ENCODE measurements at regions not wholly inside any gene's neighbourhood (a gene's known extent, or its start where the extent isn't known, plus 50 kb on each side); places are given as distances from the start of the nearest gene placed in this dataset.
A peak's percentile ranks its signal among the peaks of the same experiment; 100 is the strongest.

DNA sequence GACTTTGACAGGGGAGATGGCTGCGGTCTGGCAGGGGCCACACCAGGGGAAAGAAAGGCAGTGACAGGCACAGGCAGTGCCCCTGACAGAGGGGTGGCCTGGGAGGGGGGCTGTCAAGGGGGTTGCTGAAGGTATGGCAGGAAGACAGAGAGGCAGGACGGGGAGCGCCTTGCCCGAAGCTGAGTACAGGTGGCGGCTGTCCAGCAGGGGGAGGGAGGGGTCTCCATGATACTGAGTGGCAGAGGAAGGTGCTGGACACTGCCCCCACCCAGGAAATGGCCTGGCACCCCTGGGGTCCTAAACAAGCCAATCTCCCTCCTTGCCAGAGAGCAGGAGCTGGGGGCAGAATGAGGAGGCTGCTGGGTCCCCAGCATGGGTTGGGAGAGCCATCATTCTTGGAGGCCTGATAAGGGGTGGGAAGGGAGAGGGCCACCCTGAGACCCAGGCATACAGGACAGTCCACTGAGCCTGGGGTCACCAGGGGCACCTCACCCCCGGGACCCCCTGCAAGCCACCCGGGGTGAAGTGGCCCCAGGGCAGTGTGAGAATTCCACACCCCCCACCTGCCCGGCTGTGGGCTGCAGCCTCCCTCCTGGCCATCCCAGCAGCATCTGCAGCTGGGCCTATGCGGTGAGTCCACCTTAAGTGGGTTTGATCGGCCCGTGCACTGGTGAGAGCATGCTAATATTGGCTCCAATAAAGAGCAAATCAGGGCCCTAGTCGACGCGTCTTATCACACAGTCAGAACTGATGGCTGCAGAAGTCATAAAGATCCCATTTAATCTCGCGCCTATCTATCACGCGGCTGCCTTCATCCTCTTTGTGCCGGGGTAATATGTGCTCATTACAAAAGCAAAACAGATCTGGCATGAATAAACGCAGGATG is 108.5 kb downstream of the FAM53A start:
- no peak overlapping the region for H3K27ac Mint-ChIP-seq
- H3K27ac ChIP-seq (ENCODE audit: low read depth, low read length): no peak overlapping the region
- no peak overlapping the region for H3K4me3 ChIP-seq (ENCODE audit: low read length)
- CTCF ChIA-PET: no interaction called here
- H3K36me3 ChIP-seq (ENCODE audit: insufficient read depth, low read length): no peaks in the 10 kb centered on the region
- H3K4me1 Mint-ChIP-seq: peaks cover 3 to 5% (median 4%) of the 10 kb centered on the region in 3 donors
- peak overlapping the region in 1 of 7 donors; percentile 73 for H3K4me3 Mint-ChIP-seq
- peaks cover 5% of the 10 kb centered on the region for H3K4me1 ChIP-seq (ENCODE audit: insufficient read depth, low read length)
- DNase-seq: no peak
- H3K27me3 ChIP-seq (ENCODE audit: insufficient read depth, low read length, poor library complexity, severe bottlenecking): no peaks in the 10 kb centered on the region
- POLR2A ChIA-PET: no interaction called here
- no peaks in the 10 kb centered on the region for H3K9me3 Mint-ChIP-seq
- no peaks in the 10 kb centered on the region for H3K9me3 ChIP-seq (ENCODE audit: low read length)
- no peaks in the 10 kb centered on the region for H3K36me3 Mint-ChIP-seq
- H3K27me3 Mint-ChIP-seq: no peaks in the 10 kb centered on the region

DNA sequence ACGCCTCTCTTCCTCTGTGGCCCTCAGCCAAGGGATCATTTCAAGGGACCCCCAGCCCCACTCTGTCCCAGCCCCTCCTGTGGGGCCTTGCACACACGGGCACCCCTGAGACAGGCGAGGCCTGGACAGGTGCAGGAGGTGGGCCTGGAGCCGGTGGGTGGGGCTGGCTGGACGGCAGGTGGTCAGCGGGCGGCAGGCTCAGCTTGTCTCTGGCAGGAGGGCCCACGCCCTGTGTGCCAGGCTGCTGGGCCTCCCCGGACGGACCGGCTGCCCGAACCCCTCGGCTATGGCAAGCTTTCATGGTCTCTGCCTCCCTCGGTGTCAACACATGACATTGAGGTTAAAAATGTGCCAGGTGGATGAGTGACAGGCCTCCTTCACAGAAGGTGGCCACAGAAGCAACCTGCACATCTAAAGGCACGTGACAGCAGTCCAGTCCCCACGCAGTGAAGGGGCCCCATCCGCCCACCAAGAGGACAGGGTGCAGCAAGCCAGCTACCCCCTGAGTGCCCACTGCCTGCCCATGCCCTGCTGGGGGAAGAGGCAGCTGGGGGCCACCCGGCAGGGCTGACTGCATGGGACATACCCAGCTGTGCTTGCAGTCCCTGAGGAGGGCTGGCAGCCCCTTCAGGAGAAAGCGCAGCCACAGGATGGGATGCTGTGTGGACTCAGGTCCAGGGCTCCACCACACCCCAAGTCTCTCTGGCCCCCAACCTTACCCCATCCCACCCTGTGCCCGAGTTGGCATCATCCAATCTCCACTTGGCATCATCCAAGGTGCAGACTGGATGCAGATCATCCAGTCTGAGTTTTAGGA is 109.3 kb downstream of the FAM53A start:
- ChIA-PET POLR2A (no interaction called here), CTCF (interaction anchor here (1.7 kb wide), 1 partner anchor 31 kb away, joined by 5 read pairs; no protein-coding TSS in a partner anchor)
- no peaks in the 10 kb centered on the region for H3K9me3 ChIP-seq (ENCODE audit: low read length)
- no peaks in the 10 kb centered on the region for H3K36me3 ChIP-seq (ENCODE audit: insufficient read depth, low read length)
- no peak overlapping the region for H3K27ac ChIP-seq (ENCODE audit: low read depth, low read length)
- H3K4me1 ChIP-seq (ENCODE audit: insufficient read depth, low read length): peaks cover 5% of the 10 kb centered on the region
- no peaks in the 10 kb centered on the region for H3K36me3 Mint-ChIP-seq
- no peak for DNase-seq
- no peaks in the 10 kb centered on the region for H3K9me3 Mint-ChIP-seq
- H3K27me3 ChIP-seq (ENCODE audit: insufficient read depth, low read length, poor library complexity, severe bottlenecking): no peaks in the 10 kb centered on the region
- H3K4me1 Mint-ChIP-seq: peaks cover 3 to 5% (median 4%) of the 10 kb centered on the region in 3 donors
- peak overlapping the region in 1 of 7 donors; percentile 73 for H3K4me3 Mint-ChIP-seq
- H3K27ac Mint-ChIP-seq: no peak overlapping the region
- H3K4me3 ChIP-seq (ENCODE audit: low read length): no peak overlapping the region
- H3K27me3 Mint-ChIP-seq: peaks cover 0 to under 1% of the 10 kb centered on the region in 2 donors

DNA sequence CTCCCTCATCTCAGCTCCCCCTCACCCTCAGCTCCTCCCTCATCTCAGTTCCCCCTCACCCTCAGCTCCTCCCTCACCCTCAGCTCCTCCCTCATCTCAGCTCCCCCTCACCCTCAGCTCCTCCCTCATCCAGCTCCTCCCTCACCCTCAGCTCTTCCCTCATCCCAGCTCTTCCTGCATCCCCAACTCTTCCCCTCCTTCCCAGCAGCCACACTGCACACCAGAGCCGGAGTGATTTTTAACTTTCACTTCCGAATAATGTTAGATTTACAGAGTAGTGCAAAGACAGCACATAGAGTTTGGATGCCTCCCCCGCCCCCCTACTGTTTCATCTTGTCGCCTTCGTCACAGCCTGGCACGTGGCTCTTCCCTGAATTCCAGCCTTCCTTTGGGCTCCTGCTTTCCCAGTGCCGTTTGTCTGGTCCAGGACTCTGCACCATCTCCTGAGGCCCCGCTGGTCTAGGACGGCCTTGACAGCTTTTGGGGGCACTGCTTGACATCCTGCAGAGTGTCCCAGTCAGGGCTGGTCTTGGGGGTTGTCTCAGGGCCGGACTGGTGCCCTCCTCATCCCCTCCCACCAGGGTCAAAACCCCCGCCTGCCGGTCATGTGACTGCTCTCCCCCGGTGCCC is 110.2 kb downstream of the FAM53A start:
- Histone ChIP-seq H3K4me1 (ENCODE audit: insufficient read depth, low read length) (peaks cover 5% of the 10 kb centered on the region), H3K9me3 (ENCODE audit: low read length) (no peaks in the 10 kb centered on the region), H3K27ac (ENCODE audit: low read depth, low read length) (no peak overlapping the region), H3K4me3 (ENCODE audit: low read length) (no peak overlapping the region), H3K36me3 (ENCODE audit: insufficient read depth, low read length) (no peaks in the 10 kb centered on the region), H3K27me3 (ENCODE audit: insufficient read depth, low read length, poor library complexity, severe bottlenecking) (no peaks in the 10 kb centered on the region)
- Mint-ChIP-seq H3K4me3 (no peak overlapping the region), H3K4me1 (peaks cover 3 to 5% (median 4%) of the 10 kb centered on the region in 3 donors), H3K36me3 (no peaks in the 10 kb centered on the region), H3K27ac (peak overlapping the region in 2 of 8 donors; percentile 73 to 79), H3K27me3 (peaks cover 0 to 6% of the 10 kb centered on the region in 2 donors), H3K9me3 (no peaks in the 10 kb centered on the region)
- POLR2A ChIA-PET: no interaction called here
- CTCF ChIA-PET: interaction anchor here (0.8 to 1.7 kb wide), 3 partner anchors 26 to 55 kb away, joined by 3 to 5 read pairs (median 3); no protein-coding TSS in a partner anchor
- no peak for DNase-seq

GRCh38 chr4:1572964-1573720 is 111.0 kb downstream of the FAM53A start:
- Histone ChIP-seq H3K36me3 (ENCODE audit: insufficient read depth, low read length) (no peaks in the 10 kb centered on the region), H3K4me3 (ENCODE audit: low read length) (no peak overlapping the region), H3K4me1 (ENCODE audit: insufficient read depth, low read length) (peaks cover under 1% of the 10 kb centered on the region), H3K9me3 (ENCODE audit: low read length) (no peaks in the 10 kb centered on the region), H3K27me3 (ENCODE audit: insufficient read depth, low read length, poor library complexity, severe bottlenecking) (no peaks in the 10 kb centered on the region), H3K27ac (ENCODE audit: low read depth, low read length) (no peak overlapping the region)
- Mint-ChIP-seq H3K4me1 (peaks cover 2 to 5% (median 3%) of the 10 kb centered on the region in 3 donors), H3K4me3 (no peak overlapping the region), H3K27me3 (peaks cover 0 to 6% of the 10 kb centered on the region in 2 donors), H3K27ac (peak overlapping the region in 4 of 8 donors; percentile 0 to 6 (median 4)), H3K36me3 (no peaks in the 10 kb centered on the region), H3K9me3 (no peaks in the 10 kb centered on the region)
- ChIA-PET CTCF (interaction anchor here (0.8 to 1.7 kb wide), 3 partner anchors 25 to 56 kb away, joined by 3 to 5 read pairs (median 3); no protein-coding TSS in a partner anchor), POLR2A (no interaction called here)
- DNase-seq: no peak

GRCh38 chr4:1572521-1572920 is 111.6 kb downstream of the FAM53A start:
- Histone ChIP-seq H3K27ac (ENCODE audit: low read depth, low read length) (no peak overlapping the region), H3K9me3 (ENCODE audit: low read length) (no peaks in the 10 kb centered on the region), H3K27me3 (ENCODE audit: insufficient read depth, low read length, poor library complexity, severe bottlenecking) (no peaks in the 10 kb centered on the region), H3K4me1 (ENCODE audit: insufficient read depth, low read length) (no peaks in the 10 kb centered on the region), H3K36me3 (ENCODE audit: insufficient read depth, low read length) (no peaks in the 10 kb centered on the region), H3K4me3 (ENCODE audit: low read length) (no peak overlapping the region)
- H3K27ac Mint-ChIP-seq: peak overlapping the region in 1 of 8 donors; percentile 88
- no peaks in the 10 kb centered on the region for H3K36me3 Mint-ChIP-seq
- no peak overlapping the region for H3K4me3 Mint-ChIP-seq
- peaks cover 0 to 5% (median 3%) of the 10 kb centered on the region in 3 donors for H3K4me1 Mint-ChIP-seq
- H3K9me3 Mint-ChIP-seq: no peaks in the 10 kb centered on the region
- H3K27me3 Mint-ChIP-seq: peaks cover 0 to 6% of the 10 kb centered on the region in 2 donors
- POLR2A ChIA-PET: no interaction called here
- CTCF ChIA-PET: no interaction called here
- no peak for DNase-seq

GRCh38 chr4:1572010-1572385 is 112.1 kb downstream of the FAM53A start:
- DNase-seq: no peak
- POLR2A ChIA-PET: interaction anchor here (0.6 kb wide), 1 partner anchor 90 kb away, joined by 3 read pairs; no protein-coding TSS in a partner anchor
- Histone ChIP-seq H3K4me3 (ENCODE audit: low read length) (no peak overlapping the region), H3K27ac (ENCODE audit: low read depth, low read length) (no peak overlapping the region), H3K9me3 (ENCODE audit: low read length) (no peaks in the 10 kb centered on the region), H3K27me3 (ENCODE audit: insufficient read depth, low read length, poor library complexity, severe bottlenecking) (no peaks in the 10 kb centered on the region), H3K4me1 (ENCODE audit: insufficient read depth, low read length) (no peaks in the 10 kb centered on the region), H3K36me3 (ENCODE audit: insufficient read depth, low read length) (no peaks in the 10 kb centered on the region)
- H3K27me3 Mint-ChIP-seq: peaks cover 0 to 6% of the 10 kb centered on the region in 2 donors
- H3K27ac Mint-ChIP-seq: peak overlapping the region in 2 of 8 donors; percentile 47 to 88
- peaks cover 0 to 5% (median 3%) of the 10 kb centered on the region in 3 donors for H3K4me1 Mint-ChIP-seq
- H3K4me3 Mint-ChIP-seq: no peak overlapping the region
- H3K36me3 Mint-ChIP-seq: no peaks in the 10 kb centered on the region
- CTCF ChIA-PET: no interaction called here
- H3K9me3 Mint-ChIP-seq: no peaks in the 10 kb centered on the region

- peaks cover 0 to 5% (median 3%) of the 10 kb centered on the region in 3 donors for H3K4me1 Mint-ChIP-seq
- ChIA-PET CTCF (no interaction called here), POLR2A (interaction anchor here (0.6 kb wide), 1 partner anchor 91 kb away, joined by 3 read pairs; no protein-coding TSS in a partner anchor)
Observed at GRCh38 chr4:1571165-1572009, 112.7 kb downstream of the FAM53A start.

More at GRCh38 chr4:1571165-1572009, 112.7 kb downstream of the FAM53A start:
- Mint-ChIP-seq H3K27me3 (peaks cover 0 to 6% of the 10 kb centered on the region in 2 donors), H3K36me3 (no peaks in the 10 kb centered on the region), H3K27ac (peak overlapping the region in 2 of 8 donors; percentile 47 to 88), H3K9me3 (no peaks in the 10 kb centered on the region), H3K4me3 (no peak overlapping the region)
- no peaks in the 10 kb centered on the region for H3K9me3 ChIP-seq (ENCODE audit: low read length)
- no peaks in the 10 kb centered on the region for H3K27me3 ChIP-seq (ENCODE audit: insufficient read depth, low read length, poor library complexity, severe bottlenecking)
- H3K36me3 ChIP-seq (ENCODE audit: insufficient read depth, low read length): no peaks in the 10 kb centered on the region
- H3K27ac ChIP-seq (ENCODE audit: low read depth, low read length): no peak overlapping the region
- DNase-seq: no peak
- no peaks in the 10 kb centered on the region for H3K4me1 ChIP-seq (ENCODE audit: insufficient read depth, low read length)
- no peak overlapping the region for H3K4me3 ChIP-seq (ENCODE audit: low read length)

Data from CD8-positive, alpha-beta memory T cell (primary cell).